DND-41 (cell line): ENCODE measurements at regions not wholly inside any gene's neighbourhood (a gene's known extent, or its start where the extent isn't known, plus 50 kb on each side); places are given as distances from the start of the nearest gene placed in this dataset.

Source experiments
- ATAC-seq: fragments of 200-7000 bp; cut with Tn5 transposase; 3 replicates; pipeline ENCODE4 v1.9.1; 2021; ENCODE audit warnings: low read depth; ENCODE audit not compliant: insufficient read depth
- DNase-seq: peaks from one replicate; pipeline ENCODE4 v3.0.0-alpha.2; 2020
- H2AFZ ChIP-seq: 2 replicates; pipeline ENCODE4 v1.6.0; 2012; ENCODE audit warnings: low read depth, low read length
- H3K27ac ChIP-seq: 2 replicates; pipeline ENCODE4 v1.5.1; 2012; ENCODE audit warnings: low read length, inconsistent platforms
- H3K27me3 ChIP-seq: fragments of 200-600 bp; sonication (generic); 2 replicates; pipeline ENCODE4 v1.6.0; 2012; ENCODE audit warnings: low read length, mild to moderate bottlenecking, inconsistent platforms; ENCODE audit not compliant: insufficient read depth, poor library complexity
- H3K36me3 ChIP-seq: 2 replicates; pipeline ENCODE4 v1.5.1; 2012; ENCODE audit warnings: low read length, inconsistent platforms; ENCODE audit not compliant: insufficient read depth
- H3K4me1 ChIP-seq: 2 replicates; pipeline ENCODE4 v1.5.1; 2012; ENCODE audit warnings: mild to moderate bottlenecking, low read length; ENCODE audit not compliant: insufficient read depth
- H3K4me2 ChIP-seq: 2 replicates; pipeline ENCODE4 v1.6.0; 2012; ENCODE audit warnings: mild to moderate bottlenecking, moderate library complexity, low read length, inconsistent platforms; ENCODE audit not compliant: insufficient read depth
- H3K4me3 ChIP-seq, 2 experiments: fragments of 200-600 bp in 1 of 2; shearing (Covaris generic) in 1 of 2; 2 replicates each; pipeline ENCODE4 v1.5.1; 2012 to 2016; ENCODE audit warnings: inconsistent platforms in 2 of 2, low read length in 2 of 2, mild to moderate bottlenecking in 2 of 2, low read depth in 1 of 2, moderate library complexity in 1 of 2
- H3K79me2 ChIP-seq: 2 replicates; pipeline ENCODE4 v1.6.0; 2012; ENCODE audit warnings: low read length, inconsistent platforms; ENCODE audit not compliant: insufficient read depth
- H3K9ac ChIP-seq: 2 replicates; pipeline ENCODE4 v1.6.0; 2012; ENCODE audit warnings: low read depth, mild to moderate bottlenecking, inconsistent platforms, low read length, moderate library complexity
- H3K9me3 ChIP-seq: 2 replicates; pipeline ENCODE4 v1.5.1; 2012; ENCODE audit warnings: low read length, moderate library complexity, mild to moderate bottlenecking, inconsistent platforms; ENCODE audit not compliant: insufficient read depth, severe bottlenecking
- H4K20me1 ChIP-seq: 2 replicates; pipeline ENCODE4 v1.6.0; 2012; ENCODE audit warnings: low read length; ENCODE audit not compliant: insufficient read depth
- CTCF ChIP-seq: IDR thresholded peaks from 2 replicates; pipeline ENCODE4 v1.5.1; 2012; ENCODE audit warnings: borderline replicate concordance, low read length, moderate library complexity, mild to moderate bottlenecking; ENCODE audit not compliant: poor library complexity, severe bottlenecking; ENCODE audit errors: extremely low read depth
- EZH2 ChIP-seq: IDR thresholded peaks from 3 replicates; pipeline ENCODE4 v1.6.1; 2012; ENCODE audit warnings: borderline replicate concordance, low read depth, mild to moderate bottlenecking, moderate library complexity, low read length, inconsistent platforms; ENCODE audit not compliant: severe bottlenecking

- Histone ChIP-seq H3K27ac (no peak overlapping the region), H3K4me1 (no peaks in the 10 kb centered on the region), H3K9ac (no peak overlapping the region), H3K79me2 (no peaks in the 10 kb centered on the region), H3K4me2 (no peak overlapping the region), H3K4me3 (no peak overlapping the region), H2AFZ (no peak overlapping the region), H3K27me3 (no peaks in the 10 kb centered on the region), H3K36me3 (no peaks in the 10 kb centered on the region), H4K20me1 (no peaks in the 10 kb centered on the region), H3K9me3 (no peaks in the 10 kb centered on the region)
- no peak for ATAC-seq
- DNase-seq = no peak
- TF ChIP-seq EZH2 (no peak), CTCF (no peak)
Measured at GRCh38 chr2:219759801-219760200, 132.4 kb downstream of the SLC4A3 start.

- H2AFZ ChIP-seq = peak overlapping the region; percentile 48; the same call in 1 of the 2 replicates
- ATAC-seq = no peak
- DNase-seq = no peak
- no peak overlapping the region for H3K4me3 ChIP-seq
- H4K20me1 ChIP-seq = no peaks in the 10 kb centered on the region
- TF ChIP-seq CTCF (no peak), EZH2 (no peak)
- no peak overlapping the region for H3K27ac ChIP-seq
- no peak overlapping the region for H3K4me2 ChIP-seq
- no peaks in the 10 kb centered on the region for H3K27me3 ChIP-seq
- H3K36me3 ChIP-seq = no peaks in the 10 kb centered on the region
- H3K9me3 ChIP-seq = no peaks in the 10 kb centered on the region
- no peak overlapping the region for H3K9ac ChIP-seq
- H3K79me2 ChIP-seq = no peaks in the 10 kb centered on the region
- H3K4me1 ChIP-seq = no peaks in the 10 kb centered on the region
Measured at GRCh38 chr2:219765231-219765911, 137.9 kb downstream of the SLC4A3 start.

GRCh38 chr2:219766658-219767057 lies 139.2 kb downstream of the SLC4A3 start:
- DNase-seq (no peak), ATAC-seq (no peak)
- Histone ChIP-seq H3K9ac (no peak overlapping the region), H3K27ac (no peak overlapping the region), H3K4me3 (no peak overlapping the region), H3K9me3 (no peaks in the 10 kb centered on the region), H3K79me2 (no peaks in the 10 kb centered on the region), H3K4me2 (no peak overlapping the region), H4K20me1 (no peaks in the 10 kb centered on the region), H3K36me3 (no peaks in the 10 kb centered on the region), H2AFZ (no peak overlapping the region), H3K4me1 (no peaks in the 10 kb centered on the region), H3K27me3 (no peaks in the 10 kb centered on the region)
- TF ChIP-seq CTCF (no peak), EZH2 (no peak)
